ENCODE measurements at regions not wholly inside any gene's neighbourhood (a gene's known extent, or its start where the extent isn't known, plus 50 kb on each side); places are given as distances from the start of the nearest gene placed in this dataset.

DNA sequence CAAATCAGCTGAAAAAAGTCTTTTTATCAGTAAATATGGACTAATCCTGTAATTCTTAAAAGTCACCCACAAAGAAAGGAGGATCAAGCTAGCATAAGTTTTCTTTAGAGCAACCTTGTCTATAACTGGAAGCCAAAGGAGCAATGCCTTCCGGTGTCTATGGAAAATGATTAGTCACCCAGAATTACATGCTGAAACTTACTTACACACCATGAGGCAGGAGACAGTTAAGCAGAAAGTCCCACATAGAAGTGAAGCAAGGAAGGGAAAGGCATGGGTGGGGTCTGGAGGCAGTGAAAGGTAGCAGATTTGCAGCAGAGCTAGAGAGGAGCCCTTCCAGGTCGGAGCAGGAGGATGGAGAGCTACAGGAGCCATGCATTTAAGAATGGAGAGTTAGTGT lies 153.7 kb upstream of the RIPOR2 start:
- Histone ChIP-seq H3K4me3 (ENCODE audit: low read length) (no peak overlapping the region), H3K27ac (ENCODE audit: low read length) (no peak overlapping the region), H3K27me3 (ENCODE audit: control insufficient read depth, insufficient read depth, low read length) (no peaks in the 10 kb centered on the region), H3K36me3 (ENCODE audit: control insufficient read depth, insufficient read depth, low read length) (peaks cover 34% of the 10 kb centered on the region), H3K4me1 (ENCODE audit: control insufficient read depth, insufficient read depth, low read length) (peaks cover 6% of the 10 kb centered on the region), H3K9me3 (ENCODE audit: control insufficient read depth, insufficient read depth, low read length) (no peaks in the 10 kb centered on the region)
- WGBS (ENCODE audit: insufficient coverage): 81% methylated on average over 2 of the region's 2 CpGs
- TF ChIP-seq, protein P1, sequence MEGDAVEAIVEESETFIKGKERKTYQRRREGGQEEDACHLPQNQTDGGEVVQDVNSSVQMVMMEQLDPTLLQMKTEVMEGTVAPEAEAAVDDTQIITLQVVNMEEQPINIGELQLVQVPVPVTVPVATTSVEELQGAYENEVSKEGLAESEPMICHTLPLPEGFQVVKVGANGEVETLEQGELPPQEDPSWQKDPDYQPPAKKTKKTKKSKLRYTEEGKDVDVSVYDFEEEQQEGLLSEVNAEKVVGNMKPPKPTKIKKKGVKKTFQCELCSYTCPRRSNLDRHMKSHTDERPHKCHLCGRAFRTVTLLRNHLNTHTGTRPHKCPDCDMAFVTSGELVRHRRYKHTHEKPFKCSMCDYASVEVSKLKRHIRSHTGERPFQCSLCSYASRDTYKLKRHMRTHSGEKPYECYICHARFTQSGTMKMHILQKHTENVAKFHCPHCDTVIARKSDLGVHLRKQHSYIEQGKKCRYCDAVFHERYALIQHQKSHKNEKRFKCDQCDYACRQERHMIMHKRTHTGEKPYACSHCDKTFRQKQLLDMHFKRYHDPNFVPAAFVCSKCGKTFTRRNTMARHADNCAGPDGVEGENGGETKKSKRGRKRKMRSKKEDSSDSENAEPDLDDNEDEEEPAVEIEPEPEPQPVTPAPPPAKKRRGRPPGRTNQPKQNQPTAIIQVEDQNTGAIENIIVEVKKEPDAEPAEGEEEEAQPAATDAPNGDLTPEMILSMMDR (IDR thresholded peaks at IDR 0.05): no peak
- Mint-ChIP-seq H3K4me3 (no peak overlapping the region), H3K27ac (no peak overlapping the region), H3K27me3 (ENCODE audit: low read depth in 2 of 2) (no peaks in the 10 kb centered on the region), H3K36me3 (peaks cover 22% of the 10 kb centered on the region), H3K4me1 (peaks cover 12% of the 10 kb centered on the region in 2 donors), H3K9me3 (no peaks in the 10 kb centered on the region)
- ATAC-seq (no peak), DNase-seq (no peak)
- intact Hi-C loops (cut with micrococcal nuclease): no loop called here

DNA sequence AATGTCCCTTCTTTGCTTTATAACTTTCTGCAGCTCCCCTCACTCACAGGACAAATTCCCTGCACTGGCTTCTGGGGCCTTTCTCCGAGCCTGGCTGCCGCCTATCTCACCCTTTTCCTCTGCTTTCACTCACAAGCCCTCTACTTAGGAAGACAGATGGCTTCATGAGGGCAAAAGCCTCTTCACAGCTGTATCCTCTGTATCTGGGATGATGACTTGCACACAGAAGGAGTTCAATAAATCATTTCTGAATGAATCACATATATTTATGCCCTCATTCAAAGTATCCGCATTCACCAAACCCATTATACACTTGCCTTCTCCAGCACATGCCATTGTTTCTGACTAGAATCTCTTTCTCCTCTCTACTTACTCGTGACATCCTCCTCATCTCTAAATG lies 159.0 kb upstream of the RIPOR2 start:
- TF ChIP-seq, protein P1 (IDR thresholded peaks at IDR 0.05): no peak
- ATAC-seq: no peak
- Mint-ChIP-seq H3K9me3 (no peaks in the 10 kb centered on the region), H3K4me1 (peaks cover 0 to 13% of the 10 kb centered on the region in 2 donors), H3K27me3 (ENCODE audit: low read depth in 2 of 2) (no peaks in the 10 kb centered on the region), H3K27ac (peak overlapping the region in 1 of 2 donors; percentile 16), H3K4me3 (no peak overlapping the region), H3K36me3 (peaks cover 24% of the 10 kb centered on the region)
- no peaks in the 10 kb centered on the region for H3K9me3 ChIP-seq (ENCODE audit: control insufficient read depth, insufficient read depth, low read length)
- 79% methylated on average over 4 of the region's 4 CpGs for WGBS (ENCODE audit: insufficient coverage)
- intact Hi-C loops (cut with micrococcal nuclease): no loop called here
- no peaks in the 10 kb centered on the region for H3K4me1 ChIP-seq (ENCODE audit: control insufficient read depth, insufficient read depth, low read length)
- H3K27ac ChIP-seq (ENCODE audit: low read length): no peak overlapping the region
- no peak overlapping the region for H3K4me3 ChIP-seq (ENCODE audit: low read length)
- no peaks in the 10 kb centered on the region for H3K27me3 ChIP-seq (ENCODE audit: control insufficient read depth, insufficient read depth, low read length)
- H3K36me3 ChIP-seq (ENCODE audit: control insufficient read depth, insufficient read depth, low read length): peaks cover 63% of the 10 kb centered on the region
- DNase-seq: no peak

DNA sequence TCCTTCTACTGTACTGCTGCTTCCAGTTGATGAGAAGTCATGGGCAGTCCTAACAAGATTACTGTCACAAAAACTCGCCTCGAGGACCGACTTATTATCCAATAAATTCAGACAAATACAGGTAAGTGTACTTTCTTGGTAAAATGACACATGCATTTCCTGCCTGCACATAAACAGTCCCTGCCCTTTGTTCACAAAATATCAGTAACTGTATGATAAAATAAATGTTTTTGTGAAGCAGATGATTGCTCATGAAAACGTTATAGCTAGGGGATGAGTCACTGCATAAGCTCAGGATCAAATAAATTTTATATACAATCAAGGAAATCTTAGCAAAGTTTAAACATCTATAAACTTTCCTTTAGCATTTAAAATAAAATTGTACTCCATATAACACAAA lies 164.5 kb upstream of the RIPOR2 start:
- H3K4me1 ChIP-seq (ENCODE audit: control insufficient read depth, insufficient read depth, low read length): no peaks in the 10 kb centered on the region
- TF ChIP-seq, protein P1 (IDR thresholded peaks at IDR 0.05): no peak
- ATAC-seq (no peak), DNase-seq (no peak)
- H3K9me3 Mint-ChIP-seq: no peaks in the 10 kb centered on the region
- peaks cover 0 to 7% of the 10 kb centered on the region in 2 donors for H3K4me1 Mint-ChIP-seq
- H3K36me3 ChIP-seq (ENCODE audit: control insufficient read depth, insufficient read depth, low read length): peaks cover 52% of the 10 kb centered on the region
- intact Hi-C loops (cut with micrococcal nuclease): no loop called here
- H3K27ac ChIP-seq (ENCODE audit: low read length): no peak overlapping the region
- no peaks in the 10 kb centered on the region for H3K9me3 ChIP-seq (ENCODE audit: control insufficient read depth, insufficient read depth, low read length)
- WGBS (ENCODE audit: insufficient coverage): 95% methylated on average over 3 of the region's 4 CpGs
- H3K27me3 Mint-ChIP-seq (ENCODE audit: low read depth in 2 of 2): no peaks in the 10 kb centered on the region
- H3K27ac Mint-ChIP-seq: no peak overlapping the region
- H3K4me3 ChIP-seq (ENCODE audit: low read length): no peak overlapping the region
- no peaks in the 10 kb centered on the region for H3K27me3 ChIP-seq (ENCODE audit: control insufficient read depth, insufficient read depth, low read length)
- no peak overlapping the region for H3K4me3 Mint-ChIP-seq
- peaks cover 9% of the 10 kb centered on the region for H3K36me3 Mint-ChIP-seq

- Mint-ChIP-seq H3K27ac (no peak overlapping the region), H3K4me3 (no peak overlapping the region), H3K27me3 (ENCODE audit: low read depth in 2 of 2) (no peaks in the 10 kb centered on the region), H3K9me3 (no peaks in the 10 kb centered on the region), H3K4me1 (peaks cover 0 to 7% of the 10 kb centered on the region in 2 donors), H3K36me3 (peaks cover 37% of the 10 kb centered on the region)
- DNase-seq: no peak
- no peaks in the 10 kb centered on the region for H3K27me3 ChIP-seq (ENCODE audit: control insufficient read depth, insufficient read depth, low read length)
- H3K4me3 ChIP-seq (ENCODE audit: low read length): no peak overlapping the region
- WGBS (ENCODE audit: insufficient coverage): 97% methylated on average over 3 of the region's 3 CpGs
- intact Hi-C loops (cut with micrococcal nuclease): no loop called here
- H3K4me1 ChIP-seq (ENCODE audit: control insufficient read depth, insufficient read depth, low read length): no peaks in the 10 kb centered on the region
- no peak overlapping the region for H3K27ac ChIP-seq (ENCODE audit: low read length)
- TF ChIP-seq, protein P1 (IDR thresholded peaks at IDR 0.05): no peak
- H3K36me3 ChIP-seq (ENCODE audit: control insufficient read depth, insufficient read depth, low read length): peaks cover 64% of the 10 kb centered on the region
- no peaks in the 10 kb centered on the region for H3K9me3 ChIP-seq (ENCODE audit: control insufficient read depth, insufficient read depth, low read length)
- no peak for ATAC-seq
Observed at GRCh38 chr6:25103603-25104002, 167.8 kb upstream of the RIPOR2 start.

Data from natural killer cell (primary cell).